Brain microvascular endothelial cell (primary cell): ENCODE measurements at regions not wholly inside any gene's neighbourhood (a gene's known extent, or its start where the extent isn't known, plus 50 kb on each side); places are given as distances from the start of the nearest gene placed in this dataset.

ENCODE experiments used
- DNase-seq: peaks from one replicate; pipeline ENCODE4 v3.0.0-alpha.2; 2020
- H3K27ac ChIP-seq: fragments of 250-450 bp; sonication (Bioruptor Pico); 2 replicates; pipeline ENCODE4 v1.5.1; 2020; ENCODE audit warnings: mild to moderate bottlenecking, moderate library complexity
- H3K27me3 ChIP-seq: fragments of 250-450 bp; sonication (Bioruptor Pico); replicated peaks from 2 replicates; pipeline ENCODE4 v1.5.1; 2020; ENCODE audit warnings: mild to moderate bottlenecking
- H3K36me3 ChIP-seq: fragments of 250-450 bp; sonication (Bioruptor Pico); replicated peaks from 2 replicates; pipeline ENCODE4 v1.5.1; 2020; ENCODE audit warnings: mild to moderate bottlenecking
- H3K4me3 ChIP-seq: 2 replicates; pipeline ENCODE4 v1.5.1; 2011; ENCODE audit warnings: low read depth, mild to moderate bottlenecking, control low read depth, low read length, moderate library complexity
- CTCF ChIP-seq: IDR thresholded peaks from 2 replicates; pipeline ENCODE4 v1.5.1; 2011; ENCODE audit warnings: low read depth, mild to moderate bottlenecking, moderate library complexity, low read length, control low read depth, inconsistent platforms; ENCODE audit errors: missing control alignments
- in situ Hi-C: cut with HindIII; loops from 2 replicates; pipeline ENCODE4 v1.10.0; 2017; ENCODE audit warnings: low sequenced_read_pairs, low pct_ligation_motif_present

- Histone ChIP-seq H3K27me3 (no peaks in the 10 kb centered on the region), H3K27ac (no peak overlapping the region), H3K4me3 (no peak overlapping the region), H3K36me3 (no peaks in the 10 kb centered on the region)
- in situ Hi-C loops: no loop called here
- no peak for TF ChIP-seq CTCF
- DNase-seq: no peak
Measured at GRCh38 chr11:129259931-129260348, 67.8 kb upstream of the ARHGAP32 start.

GRCh38 chr11:129258205-129258604 is 66.1 kb upstream of the ARHGAP32 start:
- no peak overlapping the region for H3K27ac ChIP-seq
- H3K36me3 ChIP-seq: no peaks in the 10 kb centered on the region
- no peak for DNase-seq
- H3K27me3 ChIP-seq: no peaks in the 10 kb centered on the region
- no peak overlapping the region for H3K4me3 ChIP-seq
- TF ChIP-seq CTCF: no peak
- in situ Hi-C loops: no loop called here

GRCh38 chr11:129257512-129257911 is 65.4 kb upstream of the ARHGAP32 start:
- in situ Hi-C loops: no loop called here
- Histone ChIP-seq H3K36me3 (no peaks in the 10 kb centered on the region), H3K27ac (no peak overlapping the region), H3K27me3 (no peaks in the 10 kb centered on the region), H3K4me3 (no peak overlapping the region)
- TF ChIP-seq CTCF: no peak
- no peak for DNase-seq

DNA sequence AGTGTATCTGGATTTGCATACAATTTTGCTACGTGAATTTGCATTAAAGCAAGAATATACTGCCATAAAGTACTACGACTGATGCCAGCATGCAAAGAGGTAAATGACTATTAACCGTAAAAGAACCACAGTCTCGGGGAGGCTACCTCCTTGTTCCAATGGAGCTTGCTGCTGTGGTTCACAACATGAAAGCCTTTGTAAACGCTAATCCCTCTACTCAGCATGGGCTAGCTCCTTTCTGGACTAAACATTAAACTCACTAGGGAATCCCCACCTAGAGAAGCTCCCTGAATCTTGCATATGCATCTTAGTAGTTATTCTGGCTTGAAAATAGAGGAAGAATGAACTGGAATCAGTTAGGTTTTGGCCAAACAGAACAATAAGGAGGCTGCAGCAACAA is 60.5 kb upstream of the ARHGAP32 start:
- Histone ChIP-seq H3K27ac (no peak overlapping the region), H3K36me3 (no peaks in the 10 kb centered on the region), H3K4me3 (no peak overlapping the region), H3K27me3 (no peaks in the 10 kb centered on the region)
- in situ Hi-C loops: no loop called here
- no peak for DNase-seq
- TF ChIP-seq CTCF: no peak

DNA sequence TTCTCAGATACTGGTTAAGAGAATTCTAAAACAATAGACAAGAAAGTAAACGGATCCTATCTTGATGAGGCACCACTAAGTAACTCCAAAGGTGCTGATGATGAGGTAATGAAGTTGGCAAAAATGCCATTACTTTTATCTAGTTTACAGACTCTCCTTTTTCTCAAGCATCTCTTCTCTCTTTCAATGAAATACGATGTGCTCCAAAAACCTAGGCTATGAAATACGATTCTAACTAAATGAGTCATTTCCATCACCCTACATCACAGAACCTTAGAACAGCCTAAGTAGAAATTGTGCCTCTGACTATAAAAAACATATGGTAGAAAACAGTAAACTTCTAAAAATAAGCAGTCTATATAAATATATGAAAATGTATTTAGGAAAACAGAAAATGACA is 58.9 kb upstream of the ARHGAP32 start:
- Histone ChIP-seq H3K36me3 (no peaks in the 10 kb centered on the region), H3K27ac (no peak overlapping the region), H3K27me3 (no peaks in the 10 kb centered on the region), H3K4me3 (no peak overlapping the region)
- TF ChIP-seq CTCF: no peak
- in situ Hi-C loops: no loop called here
- no peak for DNase-seq

DNA sequence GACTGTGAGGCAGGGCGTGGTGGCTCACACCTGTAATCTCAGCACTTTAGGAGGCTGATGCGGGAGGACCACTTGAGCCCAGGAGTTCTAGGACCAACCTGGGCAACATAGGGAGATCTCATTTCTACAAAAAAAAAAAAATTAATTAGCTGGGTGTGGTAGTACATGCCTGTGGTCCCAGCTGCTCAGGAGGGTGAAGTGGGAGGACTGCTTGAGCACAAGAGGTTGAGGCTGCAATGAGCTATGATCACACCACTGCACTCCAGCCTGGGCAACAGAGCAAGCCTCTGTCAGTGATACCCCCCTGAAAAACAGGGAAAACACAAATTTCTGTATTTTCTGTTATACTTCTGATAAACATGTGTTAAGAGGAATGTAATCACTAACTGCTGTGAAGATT is 57.8 kb upstream of the ARHGAP32 start:
- no peak overlapping the region for H3K27ac ChIP-seq
- DNase-seq: no peak
- H3K4me3 ChIP-seq: no peak overlapping the region
- no peaks in the 10 kb centered on the region for H3K36me3 ChIP-seq
- TF ChIP-seq CTCF: no peak
- H3K27me3 ChIP-seq: no peaks in the 10 kb centered on the region
- in situ Hi-C loops: no loop called here
